ENCODE measurements at regions not wholly inside any gene's neighbourhood (a gene's known extent, or its start where the extent isn't known, plus 50 kb on each side); places are given as distances from the start of the nearest gene placed in this dataset.
"Not testable (repeated sequence)": the region's sequence is repeated elsewhere in the genome, so short reads cannot be mapped to it uniquely, and the experiment has no call there.

DNA sequence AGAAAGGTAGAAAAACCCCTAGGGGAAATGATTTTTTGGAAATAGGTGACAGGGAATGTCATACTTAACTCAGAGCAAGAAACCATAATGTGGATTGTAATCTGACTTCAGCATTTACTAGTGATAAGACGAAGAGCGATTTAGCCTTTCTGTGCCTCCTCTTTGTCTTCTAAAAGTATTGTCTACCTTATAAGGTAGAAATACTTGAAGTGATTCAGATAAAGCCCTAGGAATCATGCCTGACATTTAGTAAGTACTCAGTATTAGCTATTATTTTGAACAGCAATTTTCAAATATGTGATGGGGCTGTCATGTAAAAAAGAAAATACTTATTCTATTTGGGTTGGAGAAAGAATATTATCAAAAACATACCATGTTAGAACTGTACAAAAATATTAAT, 525.9 kb upstream of the EYS start:
- Histone ChIP-seq H3K4me3 (no peak overlapping the region), H3K27ac (no peak overlapping the region)

DNA sequence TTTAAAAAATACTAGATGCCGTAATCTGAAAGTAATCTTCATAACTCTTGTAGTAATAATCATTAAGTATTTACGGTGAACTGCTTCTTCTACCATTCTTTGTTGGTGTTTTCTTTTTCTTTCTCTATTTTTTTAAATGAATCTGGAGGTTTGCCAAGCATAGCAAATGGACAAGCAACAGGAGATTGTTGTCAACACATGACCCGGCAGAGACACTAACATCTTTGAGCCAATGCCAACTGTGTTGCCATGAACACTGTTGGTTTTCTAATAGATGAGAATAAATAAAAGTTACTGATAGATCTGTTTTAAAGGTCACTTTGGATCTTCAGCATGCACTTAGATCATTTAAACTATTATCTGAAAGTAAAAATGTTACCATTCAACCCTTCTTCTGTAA, 523.6 kb upstream of the EYS start:
- no peak overlapping the region for H3K27ac ChIP-seq
- no peak overlapping the region for H3K4me3 ChIP-seq

DNA sequence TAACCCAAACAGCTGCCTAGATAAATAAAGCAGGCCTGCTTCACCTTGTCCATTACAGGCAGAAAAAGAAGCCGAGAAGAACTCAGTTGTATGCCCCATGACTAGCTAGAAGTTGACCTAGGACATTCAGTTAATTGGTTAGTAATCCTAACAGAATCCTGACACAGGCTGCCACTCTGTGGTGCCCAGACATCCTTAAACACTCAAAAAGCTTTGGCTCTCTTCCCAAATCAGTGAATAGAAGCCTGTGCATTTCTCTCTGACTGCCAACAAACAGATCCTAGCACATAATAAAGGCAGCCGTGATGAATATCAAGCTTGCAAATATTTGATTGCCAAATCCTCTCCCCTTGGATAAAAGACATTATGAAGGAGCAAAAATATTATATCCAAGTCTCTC, 519.1 kb upstream of the EYS start:
- no peak overlapping the region for H3K27ac ChIP-seq

DNA sequence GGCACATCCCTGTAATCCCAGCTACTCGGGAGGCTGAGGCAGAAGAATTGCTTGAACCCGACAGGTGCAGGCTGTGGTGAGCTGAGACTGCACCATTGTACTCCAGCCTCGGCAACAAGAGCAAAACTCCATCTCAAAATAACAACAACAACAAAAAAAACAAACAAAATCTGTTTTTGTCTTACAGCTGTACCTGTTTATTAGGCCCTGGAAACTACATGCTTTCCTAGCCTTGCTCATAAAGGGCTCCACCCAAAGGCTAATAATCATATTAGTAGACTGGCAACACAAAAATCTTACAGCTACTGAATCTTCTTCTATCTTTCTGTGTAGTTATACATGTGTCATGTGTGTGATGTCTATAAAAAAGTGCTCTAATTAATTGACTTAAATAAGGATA, 503.9 kb upstream of the EYS start:
- Histone ChIP-seq H3K27ac (no peak overlapping the region), H3K4me3 (no peak overlapping the region)

More for the DNA sequence above, 519.1 kb upstream of the EYS start:
- no peak overlapping the region for H3K4me3 ChIP-seq

DNA sequence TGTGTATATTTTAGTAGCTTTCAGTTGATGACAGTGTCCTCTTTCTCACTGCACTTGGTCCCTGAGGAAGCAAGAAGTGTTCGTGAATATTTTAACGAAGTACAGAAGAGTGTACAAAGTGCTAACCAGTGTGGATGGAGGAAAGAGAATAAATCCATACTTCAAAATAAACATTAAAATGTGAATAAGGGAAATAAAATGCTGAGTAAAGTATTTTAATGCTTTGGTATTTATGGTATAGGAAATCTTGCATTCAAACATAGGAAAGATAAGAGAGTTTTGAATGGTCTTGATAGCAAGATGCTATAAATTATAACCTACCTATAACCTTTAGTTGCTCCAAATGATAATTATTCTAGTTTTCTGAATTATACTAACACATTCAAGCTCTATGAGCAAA, 493.4 kb upstream of the EYS start:
- Histone ChIP-seq H3K27ac (no peak overlapping the region), H3K4me3 (no peak overlapping the region)

DNA sequence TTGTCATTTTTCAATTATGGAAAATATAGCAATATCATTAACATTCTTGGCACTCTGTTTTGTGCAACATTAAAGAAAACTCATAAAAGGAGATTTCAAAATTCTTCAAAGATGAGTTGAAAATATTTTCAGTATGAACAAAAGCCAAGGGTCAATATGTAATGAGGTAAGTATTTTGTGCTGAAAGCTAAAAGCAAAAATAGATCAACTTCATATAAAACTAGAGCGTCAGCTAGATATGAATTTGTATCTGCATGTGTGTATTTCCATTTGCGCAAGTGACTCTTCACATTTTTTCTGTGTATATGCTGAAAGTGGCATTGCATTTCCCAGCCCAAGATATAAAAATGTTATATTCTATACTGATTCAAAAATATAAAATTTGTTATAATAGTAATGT, 492.1 kb upstream of the EYS start:
- Histone ChIP-seq H3K4me3 (no peak overlapping the region), H3K27ac (no peak overlapping the region)

DNA sequence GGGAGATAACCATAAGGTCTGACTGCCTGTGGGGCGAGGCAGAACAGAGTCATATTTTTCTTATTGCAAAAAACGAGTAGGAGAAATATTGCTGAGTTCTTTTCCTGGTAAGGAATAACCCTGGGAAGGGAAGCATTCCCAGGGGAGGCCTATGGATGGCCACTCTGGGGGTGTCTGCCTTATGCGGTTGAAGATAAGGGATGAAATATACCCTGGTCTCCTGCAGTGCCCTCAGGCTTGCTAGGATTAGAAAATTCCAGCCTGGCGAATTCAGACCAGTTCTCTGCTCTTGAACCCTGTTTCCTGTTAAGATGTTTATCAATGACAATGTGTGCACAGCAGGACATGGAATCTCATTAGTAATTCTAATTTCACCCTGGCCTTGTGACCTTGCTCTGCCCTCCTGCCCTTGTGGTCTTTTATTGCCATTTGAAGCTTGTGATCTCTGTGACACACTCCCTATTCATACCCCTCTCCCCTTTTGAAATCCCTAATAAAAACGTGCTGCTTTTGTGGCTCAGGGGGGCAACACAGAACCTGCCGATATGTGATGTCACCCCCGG, 491.1 kb upstream of the EYS start:
- no peak overlapping the region for H3K4me3 ChIP-seq
- no peak overlapping the region for H3K27ac ChIP-seq

DNA sequence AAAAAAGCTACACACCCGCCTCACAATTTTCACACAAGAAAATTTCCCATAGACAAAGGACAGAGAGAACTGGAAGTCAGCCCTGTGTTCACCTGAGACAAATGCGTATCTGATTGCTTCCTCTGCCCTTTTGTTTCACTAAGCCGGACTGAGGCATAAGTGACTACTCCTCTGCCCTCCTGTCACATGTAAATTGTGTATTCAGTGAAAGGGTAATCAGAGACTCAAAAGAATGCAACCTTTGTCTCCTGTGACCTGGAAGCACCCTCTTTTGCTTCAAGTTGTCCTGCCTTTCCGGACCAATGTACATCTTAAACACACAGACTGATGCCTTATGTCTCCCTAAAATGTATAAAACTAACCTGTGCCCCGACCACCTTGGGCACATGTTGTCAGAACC, 483.8 kb upstream of the EYS start:
- Histone ChIP-seq H3K4me3 (no peak overlapping the region), H3K27ac (no peak overlapping the region)

DNA sequence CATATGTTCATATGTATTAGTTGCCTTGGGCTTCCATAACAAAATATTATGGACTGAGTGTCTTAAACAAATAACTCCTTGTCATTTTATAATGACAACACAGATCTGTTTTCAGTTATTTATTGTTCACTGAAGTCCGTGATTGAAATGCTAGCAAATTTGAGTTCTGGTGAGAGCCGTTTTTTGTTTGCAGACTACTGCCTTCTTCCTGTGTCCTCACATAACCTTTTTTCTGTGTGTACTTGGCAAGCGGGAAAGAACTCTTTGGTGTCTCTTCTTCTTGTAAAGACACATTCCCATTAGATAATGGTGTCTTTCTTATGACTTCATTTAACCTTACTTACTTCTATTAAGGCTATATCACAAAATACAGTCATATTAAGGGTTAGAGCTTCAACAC, 482.9 kb upstream of the EYS start:
- Histone ChIP-seq H3K4me3 (no peak overlapping the region), H3K27ac (no peak overlapping the region)

DNA sequence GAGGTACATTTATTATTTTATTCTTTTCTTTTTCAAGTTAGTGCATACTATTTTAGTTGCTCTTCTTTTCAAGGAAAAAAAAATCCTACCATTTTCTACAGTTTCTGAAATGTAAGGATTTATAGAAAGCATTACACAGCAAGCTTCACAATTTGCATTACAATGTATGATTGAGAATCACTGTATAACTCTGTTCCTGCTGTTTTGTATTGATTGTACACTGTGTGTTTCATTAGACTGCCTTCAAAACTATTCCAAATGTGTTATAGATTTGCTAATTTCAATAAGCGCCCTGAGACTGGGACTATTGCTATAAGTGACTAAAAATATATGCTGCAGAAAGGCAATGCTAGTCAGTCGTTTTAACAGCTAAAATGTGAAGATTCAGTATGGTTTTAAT, 479.7 kb upstream of the EYS start:
- Histone ChIP-seq H3K27ac (no peak overlapping the region), H3K4me3 (no peak overlapping the region)

DNA sequence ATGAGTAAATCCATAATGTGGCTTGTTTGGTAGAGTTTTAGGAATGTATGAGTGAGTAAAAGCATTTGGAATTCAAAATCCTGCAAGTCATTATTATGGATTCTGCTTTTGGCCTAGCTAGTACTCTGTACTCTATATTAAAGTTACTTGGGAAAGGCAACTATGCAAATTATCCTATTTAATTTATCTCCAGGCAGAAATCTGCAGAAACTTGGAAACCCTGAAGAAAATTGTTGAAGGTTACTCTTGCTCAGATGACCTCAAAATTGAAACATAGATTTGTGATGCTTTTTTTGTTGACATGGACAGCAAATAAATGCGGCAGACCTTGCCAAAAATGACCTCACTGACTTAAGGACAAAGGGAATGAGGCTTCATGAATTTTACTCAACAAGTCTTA, 477.1 kb upstream of the EYS start:
- Histone ChIP-seq H3K4me3 (no peak overlapping the region), H3K27ac (no peak overlapping the region)

DNA sequence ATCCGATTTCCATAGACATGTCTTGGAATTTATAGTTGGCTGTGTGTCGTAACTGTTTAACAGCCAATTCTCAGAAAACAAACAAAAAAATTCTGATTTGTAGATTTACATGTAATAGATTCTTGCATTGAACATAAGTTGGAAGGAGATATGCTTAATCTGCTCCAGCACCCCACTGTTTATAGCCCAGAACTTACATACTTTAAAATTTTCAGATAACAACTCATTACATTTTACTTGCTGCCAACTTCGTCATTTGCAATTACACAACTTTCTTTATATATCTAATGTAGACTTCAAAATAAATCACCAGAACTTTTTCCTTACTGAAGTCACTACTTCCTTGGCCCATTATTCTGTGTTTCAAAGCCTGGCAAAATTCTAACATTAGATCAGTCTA, 472.3 kb upstream of the EYS start:
- Histone ChIP-seq H3K4me3 (no peak overlapping the region), H3K27ac (no peak overlapping the region)

DNA sequence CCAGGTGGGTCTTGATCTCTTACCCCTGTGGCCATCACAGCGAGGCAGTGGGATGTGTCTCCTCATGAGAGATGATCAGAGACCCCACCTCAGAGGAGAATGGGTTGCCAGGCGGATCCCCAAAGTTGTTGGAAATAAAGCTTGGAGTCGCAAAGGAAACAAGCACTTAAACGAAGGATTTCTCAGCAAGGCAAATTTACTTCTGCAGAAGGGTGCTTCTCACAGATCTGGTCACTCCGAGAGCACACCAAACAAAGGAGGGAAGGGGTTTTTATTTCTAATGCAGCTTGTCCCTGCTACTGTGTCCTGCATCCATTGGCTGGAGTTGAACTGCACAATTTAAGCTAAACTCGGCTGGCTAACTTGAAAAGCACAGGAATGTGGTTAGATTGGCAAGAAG, 466.6 kb upstream of the EYS start:
- Histone ChIP-seq H3K27ac (no peak overlapping the region), H3K4me3 (no peak overlapping the region)

DNA sequence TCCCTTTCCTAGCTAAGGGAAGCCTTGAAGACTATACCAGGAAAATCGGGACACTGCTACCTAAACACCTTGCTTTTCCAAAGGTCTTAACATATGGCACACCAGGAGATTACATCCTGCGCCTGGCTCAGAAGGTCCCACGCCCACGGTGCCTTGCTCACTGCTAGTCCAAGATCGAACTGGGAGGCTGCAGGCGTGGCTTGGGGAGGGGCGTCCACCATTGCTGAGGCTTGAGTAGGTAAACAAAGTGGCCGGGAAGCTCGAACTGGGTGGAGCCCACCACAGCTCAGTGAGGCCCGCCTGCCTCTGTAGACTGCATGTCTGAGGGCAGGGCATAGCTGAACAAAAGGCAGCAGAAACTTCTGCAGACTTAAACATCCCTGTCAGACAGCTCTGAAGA, 459.7 kb upstream of the EYS start:
- not testable (repeated sequence) for H3K27ac ChIP-seq, H3K4me3 ChIP-seq

DNA sequence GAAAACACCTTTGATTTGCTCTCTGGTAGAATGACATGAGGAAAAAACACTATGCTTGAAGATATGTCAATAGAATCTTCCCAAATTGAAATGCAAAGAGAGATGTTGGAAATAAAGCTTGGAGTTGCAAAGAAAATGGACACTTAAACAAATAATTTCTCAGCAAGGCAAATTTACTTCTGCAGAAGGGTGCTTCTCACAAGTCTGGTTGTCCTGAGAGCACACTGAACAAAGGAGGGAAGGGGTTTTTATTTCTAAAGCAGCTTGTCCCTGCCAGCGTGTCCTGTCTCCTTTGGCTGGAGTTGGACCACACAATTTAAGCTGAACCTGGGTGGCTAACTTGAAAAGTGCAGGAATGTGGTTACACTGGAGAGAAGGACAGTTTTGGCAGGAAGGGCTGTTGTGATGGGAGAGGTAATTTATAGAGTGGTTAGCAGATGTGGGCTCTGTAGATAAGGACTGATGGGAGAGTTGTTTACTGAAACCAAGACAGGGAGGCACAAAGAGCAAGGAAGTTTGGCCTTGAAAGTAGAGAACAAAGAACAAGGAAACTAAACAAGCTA, 454.6 kb upstream of the EYS start:
- no peak overlapping the region for H3K27ac ChIP-seq
- H3K4me3 ChIP-seq, result no peak overlapping the region

DNA sequence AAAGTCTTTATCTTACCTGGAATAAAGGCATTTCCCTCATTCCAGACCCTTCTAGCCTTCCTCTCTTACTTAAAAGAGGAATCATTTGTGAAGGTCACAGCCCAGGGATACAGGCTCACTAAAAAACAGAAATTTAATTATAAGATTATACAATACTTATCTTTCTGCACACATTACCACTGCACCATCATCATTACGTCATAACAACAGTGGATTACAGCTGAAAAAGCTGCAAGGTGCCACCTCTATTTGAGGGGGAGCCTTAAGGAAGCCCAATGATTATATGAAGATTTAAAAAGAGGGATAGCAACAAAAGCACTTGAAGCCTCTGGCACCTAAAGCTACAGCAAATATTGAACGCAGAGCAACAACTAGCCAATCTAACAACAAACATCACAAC, 452.9 kb upstream of the EYS start:
- no peak overlapping the region for H3K27ac ChIP-seq
- H3K4me3 ChIP-seq, result no peak overlapping the region

DNA sequence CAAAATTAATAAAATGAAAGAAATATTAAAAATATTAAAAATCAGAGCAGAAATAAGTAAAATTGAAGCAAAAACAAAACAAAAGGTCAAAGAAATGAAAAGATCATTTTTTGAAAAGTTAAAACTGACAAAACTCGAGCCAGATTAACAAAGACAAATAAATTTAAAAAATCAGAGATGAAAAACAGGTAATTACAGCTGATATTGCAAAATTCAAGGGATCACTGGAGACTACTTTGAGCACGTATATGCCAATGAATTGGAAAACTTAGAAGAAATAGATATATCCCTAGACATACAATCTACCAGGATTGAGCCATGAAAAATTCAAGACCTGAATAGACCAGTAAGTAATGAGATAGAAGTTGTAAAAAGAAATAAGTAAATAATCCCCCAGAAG, 446.2 kb upstream of the EYS start:
- Histone ChIP-seq H3K27ac (no peak overlapping the region), H3K4me3 (no peak overlapping the region)

DNA sequence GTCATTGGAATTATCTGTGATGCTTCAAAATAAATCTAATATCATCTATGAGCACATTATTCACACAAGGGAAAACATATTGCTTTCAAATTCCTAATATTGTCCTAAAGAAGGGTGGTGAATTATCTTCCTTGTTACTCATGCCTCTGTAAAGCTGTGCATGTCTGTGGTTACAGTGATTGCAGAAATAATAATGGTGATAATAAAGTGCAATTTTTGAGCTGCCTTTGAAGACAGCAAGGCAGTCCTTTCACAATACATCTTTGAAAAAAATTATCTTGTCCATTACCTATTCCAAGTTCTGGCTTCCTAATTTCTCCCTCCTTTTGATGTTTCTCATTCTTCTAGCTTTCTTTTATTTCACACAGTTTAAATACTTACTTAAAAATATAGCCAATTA, 442.1 kb upstream of the EYS start:
- H3K4me3 ChIP-seq, result no peak overlapping the region
- no peak overlapping the region for H3K27ac ChIP-seq

DNA sequence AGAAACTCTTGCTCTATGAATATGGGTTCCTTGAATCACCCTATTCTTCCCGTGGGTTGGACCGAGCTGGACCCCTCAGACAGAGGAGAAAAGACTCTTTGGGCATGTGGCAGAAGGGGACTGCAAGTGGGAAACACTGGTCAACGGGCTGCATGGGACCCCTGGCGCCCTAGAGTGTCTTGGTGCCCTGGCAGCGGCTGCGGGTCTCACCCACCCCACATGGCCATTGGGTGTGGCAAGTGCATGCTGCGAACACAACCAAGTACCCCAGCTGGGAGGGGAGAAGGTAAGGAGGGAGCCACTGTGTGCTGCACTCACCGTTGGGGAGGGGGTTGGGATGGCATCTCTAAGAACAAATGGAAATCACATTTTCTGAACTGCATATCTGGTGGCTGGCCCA, 438.8 kb upstream of the EYS start:
- Histone ChIP-seq H3K27ac (no peak overlapping the region), H3K4me3 (no peak overlapping the region)

DNA sequence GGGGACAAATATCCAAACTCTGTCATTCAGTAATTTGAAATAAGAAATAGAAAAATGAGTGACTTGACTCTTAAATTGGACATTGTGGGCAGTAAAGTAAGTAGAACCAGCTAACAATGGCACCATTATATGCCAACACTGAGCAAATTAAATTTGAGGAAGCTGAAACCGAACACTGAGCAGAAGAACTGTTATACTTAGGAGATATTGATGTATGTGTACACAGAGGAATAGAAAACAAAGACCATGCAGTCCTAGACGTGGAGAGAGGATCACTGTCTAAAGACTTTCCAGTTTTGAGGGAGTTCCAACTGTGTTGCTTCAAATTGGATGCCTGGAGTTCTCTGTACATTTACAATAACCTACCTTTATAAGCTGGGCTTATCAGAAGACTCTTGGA, 427.0 kb upstream of the EYS start:
- Histone ChIP-seq H3K27ac (no peak overlapping the region), H3K4me3 (no peak overlapping the region)

DNA sequence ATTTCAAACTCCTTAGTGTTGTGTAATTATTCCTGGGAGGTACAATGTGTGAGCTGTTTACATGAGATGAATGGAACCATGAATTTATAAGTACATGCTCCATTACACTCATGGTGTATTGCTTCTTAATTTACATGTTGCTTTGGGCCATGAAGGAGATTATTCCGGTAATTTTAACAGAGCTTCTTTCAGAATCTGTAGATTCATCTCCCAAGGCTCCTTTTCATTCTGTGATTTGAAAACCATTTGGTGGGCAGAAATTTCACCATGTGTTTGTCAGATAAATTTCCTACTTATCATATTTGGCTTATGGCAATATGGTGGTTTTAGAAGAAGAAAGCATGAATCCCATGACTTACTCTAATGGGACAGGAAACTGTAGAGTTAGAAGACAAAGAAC, 421.6 kb upstream of the EYS start:
- Histone ChIP-seq H3K27ac (no peak overlapping the region), H3K4me3 (no peak overlapping the region)

DNA sequence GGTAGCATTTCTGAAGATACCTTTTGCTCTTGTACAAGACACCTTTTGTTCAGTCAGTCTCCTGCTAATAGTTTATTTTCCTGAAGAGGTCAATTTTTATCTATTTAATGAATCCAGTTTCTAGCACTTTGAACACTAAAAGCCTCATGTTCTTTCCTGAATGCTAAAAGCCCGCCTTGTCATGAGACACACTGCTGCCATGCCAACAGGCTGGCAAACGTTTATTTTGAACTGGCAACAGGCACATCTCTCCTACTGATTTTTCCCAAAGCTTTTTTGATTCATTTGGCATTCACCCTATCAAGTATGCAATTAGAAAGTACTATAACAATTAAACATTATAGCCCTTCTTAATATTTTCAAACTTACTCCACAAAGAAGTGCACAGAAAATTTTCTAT, 421.2 kb upstream of the EYS start:
- H3K27ac ChIP-seq, result no peak overlapping the region
- H3K4me3 ChIP-seq, result no peak overlapping the region

DNA sequence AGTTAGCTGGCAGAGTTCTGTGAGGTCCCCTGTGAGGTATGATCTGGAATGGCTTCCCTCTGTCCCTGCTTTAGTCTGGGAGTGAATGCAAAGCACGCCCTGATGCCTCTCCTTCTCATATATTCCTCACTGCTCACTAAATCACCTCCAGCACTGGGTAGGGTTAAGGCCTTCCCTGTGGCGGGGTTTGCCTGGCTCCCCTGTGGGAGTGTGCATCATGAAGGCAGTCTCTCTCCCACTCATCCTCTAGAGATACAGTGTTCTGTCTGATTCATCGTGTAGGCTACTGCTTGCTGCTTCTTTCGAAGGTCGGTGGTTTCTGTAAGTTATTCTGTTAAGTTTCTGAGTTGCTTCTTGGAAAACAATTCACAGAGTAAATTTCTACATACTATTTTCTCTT, 420.0 kb upstream of the EYS start:
- Histone ChIP-seq H3K4me3 (no peak overlapping the region), H3K27ac (peak overlapping the region in 1 of 21 experiments; percentile 51)
